ENCODE measurements at regions not wholly inside any gene's neighbourhood (a gene's known extent, or its start where the extent isn't known, plus 50 kb on each side); places are given as distances from the start of the nearest gene placed in this dataset.

DNA sequence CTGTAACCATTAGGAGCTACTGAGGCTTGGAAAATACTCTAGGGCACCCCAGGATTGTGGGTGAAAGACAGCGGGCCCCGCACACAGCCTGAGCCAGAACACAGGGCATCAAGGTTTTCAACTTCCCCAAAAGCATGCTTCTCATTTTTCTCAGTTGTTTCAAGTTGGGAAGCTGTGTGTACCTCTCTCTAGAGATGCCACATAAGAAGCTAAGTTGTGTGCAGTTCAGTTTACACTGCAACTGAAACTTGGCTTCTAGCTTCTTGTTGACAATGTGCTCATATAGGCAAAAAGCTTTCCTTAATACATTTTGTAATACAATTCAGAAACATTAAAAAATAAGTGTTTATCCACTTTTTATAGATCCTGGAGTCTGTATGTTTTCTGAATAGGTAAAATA, 88.1 kb upstream of the PTPRR start:
- no peak overlapping the region for H3K27ac ChIP-seq (ENCODE audit: poor library complexity, severe bottlenecking)

DNA sequence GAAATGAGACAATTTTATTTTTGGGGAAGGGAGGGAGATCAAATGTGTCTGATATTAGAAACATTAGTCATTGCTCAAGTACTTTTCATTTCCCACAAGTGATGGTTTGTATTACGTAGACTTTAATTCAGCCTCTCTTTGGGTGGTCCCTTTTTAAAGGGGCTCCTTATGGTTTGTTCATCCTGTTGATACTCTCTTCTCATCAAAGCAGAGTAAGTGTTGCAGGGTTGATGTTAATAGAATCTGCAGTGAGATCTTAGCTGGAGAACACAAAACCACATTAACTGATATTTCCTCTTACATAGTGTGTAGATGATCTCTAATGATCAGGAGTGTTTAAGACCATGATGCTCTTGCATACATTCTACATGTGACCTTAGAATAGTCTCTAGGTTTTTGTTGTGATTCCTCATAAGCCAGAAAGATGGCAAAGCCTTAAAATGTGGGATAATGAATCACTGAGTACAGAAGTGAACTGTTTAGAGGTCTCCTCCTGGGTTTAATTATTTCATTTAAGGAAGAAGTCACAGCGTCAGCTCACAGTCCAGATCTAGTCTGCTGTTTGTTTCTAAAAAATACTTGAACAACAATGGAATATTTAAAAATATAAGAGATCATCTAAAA, 87.4 kb upstream of the PTPRR start:
- no peak for DNase-seq (ENCODE audit: low spot score)
- H3K27ac ChIP-seq (ENCODE audit: poor library complexity, severe bottlenecking), result no peak overlapping the region
- no peaks in the 10 kb centered on the region for H3K27me3 ChIP-seq (ENCODE audit: insufficient read depth, poor library complexity, severe bottlenecking)
- H3K4me1 ChIP-seq (ENCODE audit: insufficient read depth, poor library complexity, severe bottlenecking), result no peaks in the 10 kb centered on the region
- H3K36me3 ChIP-seq (ENCODE audit: low read depth), result no peaks in the 10 kb centered on the region
- no peak for ATAC-seq (ENCODE audit: low read depth)
- no peak overlapping the region for H3K4me3 ChIP-seq (ENCODE audit: severe bottlenecking)
- TF ChIP-seq, protein P1, sequence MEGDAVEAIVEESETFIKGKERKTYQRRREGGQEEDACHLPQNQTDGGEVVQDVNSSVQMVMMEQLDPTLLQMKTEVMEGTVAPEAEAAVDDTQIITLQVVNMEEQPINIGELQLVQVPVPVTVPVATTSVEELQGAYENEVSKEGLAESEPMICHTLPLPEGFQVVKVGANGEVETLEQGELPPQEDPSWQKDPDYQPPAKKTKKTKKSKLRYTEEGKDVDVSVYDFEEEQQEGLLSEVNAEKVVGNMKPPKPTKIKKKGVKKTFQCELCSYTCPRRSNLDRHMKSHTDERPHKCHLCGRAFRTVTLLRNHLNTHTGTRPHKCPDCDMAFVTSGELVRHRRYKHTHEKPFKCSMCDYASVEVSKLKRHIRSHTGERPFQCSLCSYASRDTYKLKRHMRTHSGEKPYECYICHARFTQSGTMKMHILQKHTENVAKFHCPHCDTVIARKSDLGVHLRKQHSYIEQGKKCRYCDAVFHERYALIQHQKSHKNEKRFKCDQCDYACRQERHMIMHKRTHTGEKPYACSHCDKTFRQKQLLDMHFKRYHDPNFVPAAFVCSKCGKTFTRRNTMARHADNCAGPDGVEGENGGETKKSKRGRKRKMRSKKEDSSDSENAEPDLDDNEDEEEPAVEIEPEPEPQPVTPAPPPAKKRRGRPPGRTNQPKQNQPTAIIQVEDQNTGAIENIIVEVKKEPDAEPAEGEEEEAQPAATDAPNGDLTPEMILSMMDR (IDR thresholded peaks at IDR 0.05; ENCODE audit: poor library complexity, severe bottlenecking), result no peak
- no peaks in the 10 kb centered on the region for H3K9me3 ChIP-seq (ENCODE audit: severe bottlenecking)

More for the DNA sequence above, 88.1 kb upstream of the PTPRR start:
- H3K4me3 ChIP-seq (ENCODE audit: severe bottlenecking), result no peak overlapping the region
- TF ChIP-seq, protein P1 (IDR thresholded peaks at IDR 0.05; ENCODE audit: poor library complexity, severe bottlenecking), result no peak
- no peaks in the 10 kb centered on the region for H3K36me3 ChIP-seq (ENCODE audit: low read depth)
- H3K27me3 ChIP-seq (ENCODE audit: insufficient read depth, poor library complexity, severe bottlenecking), result no peaks in the 10 kb centered on the region
- DNase-seq (ENCODE audit: low spot score), result no peak
- no peaks in the 10 kb centered on the region for H3K4me1 ChIP-seq (ENCODE audit: insufficient read depth, poor library complexity, severe bottlenecking)
- no peak for ATAC-seq (ENCODE audit: low read depth)
- H3K9me3 ChIP-seq (ENCODE audit: severe bottlenecking), result no peaks in the 10 kb centered on the region

DNA sequence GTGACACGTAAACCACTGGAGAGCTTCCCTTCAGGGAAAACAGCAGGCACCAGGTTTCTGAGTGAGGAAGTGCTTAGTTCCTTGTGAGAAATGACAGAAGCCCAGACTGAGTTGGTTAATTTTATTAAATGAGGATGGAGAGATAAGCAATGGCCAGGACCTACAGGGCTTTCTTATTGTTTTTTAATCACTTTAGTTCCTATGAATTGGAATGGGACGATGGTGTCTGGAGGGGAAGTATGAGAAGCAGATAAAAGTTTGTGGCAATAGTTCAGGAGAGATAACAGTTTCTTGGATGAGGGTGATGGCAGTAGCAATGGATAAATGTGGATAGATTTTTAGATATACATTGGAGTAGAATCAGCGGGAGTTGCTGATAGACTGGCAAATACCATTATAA, 86.5 kb upstream of the PTPRR start:
- DNase-seq (ENCODE audit: low spot score) (no peak), ATAC-seq (ENCODE audit: low read depth) (no peak)
- Histone ChIP-seq H3K9me3 (ENCODE audit: severe bottlenecking) (no peaks in the 10 kb centered on the region), H3K27ac (ENCODE audit: poor library complexity, severe bottlenecking) (no peak overlapping the region), H3K36me3 (ENCODE audit: low read depth) (no peaks in the 10 kb centered on the region), H3K4me3 (ENCODE audit: severe bottlenecking) (no peak overlapping the region), H3K27me3 (ENCODE audit: insufficient read depth, poor library complexity, severe bottlenecking) (no peaks in the 10 kb centered on the region), H3K4me1 (ENCODE audit: insufficient read depth, poor library complexity, severe bottlenecking) (no peaks in the 10 kb centered on the region)
- TF ChIP-seq, protein P1 (IDR thresholded peaks at IDR 0.05; ENCODE audit: poor library complexity, severe bottlenecking), result no peak

DNA sequence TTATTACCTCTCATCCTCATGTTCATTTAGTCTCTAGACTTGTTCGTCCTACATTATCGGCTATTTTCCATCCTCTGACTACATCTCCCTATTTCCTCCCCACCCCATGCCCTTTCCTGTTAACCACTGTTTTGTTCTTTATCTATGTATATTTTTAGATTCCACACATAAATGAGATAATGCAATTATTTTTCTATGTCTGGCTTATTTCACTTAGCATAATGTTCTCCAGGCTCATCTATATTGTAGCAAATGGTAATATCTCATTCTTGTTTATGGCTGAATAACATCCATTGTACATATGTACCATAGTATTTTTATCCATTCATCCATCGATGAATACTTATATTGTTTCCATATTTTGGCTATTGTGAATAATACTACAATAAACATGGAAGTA, 84.6 kb upstream of the PTPRR start:
- Histone ChIP-seq H3K4me1 (ENCODE audit: insufficient read depth, poor library complexity, severe bottlenecking) (no peaks in the 10 kb centered on the region), H3K27ac (ENCODE audit: poor library complexity, severe bottlenecking) (no peak overlapping the region), H3K9me3 (ENCODE audit: severe bottlenecking) (no peaks in the 10 kb centered on the region), H3K27me3 (ENCODE audit: insufficient read depth, poor library complexity, severe bottlenecking) (no peaks in the 10 kb centered on the region), H3K36me3 (ENCODE audit: low read depth) (no peaks in the 10 kb centered on the region), H3K4me3 (ENCODE audit: severe bottlenecking) (no peak overlapping the region)
- no peak for ATAC-seq (ENCODE audit: low read depth)
- DNase-seq (ENCODE audit: low spot score), result no peak
- TF ChIP-seq, protein P1 (IDR thresholded peaks at IDR 0.05; ENCODE audit: poor library complexity, severe bottlenecking), result no peak

DNA sequence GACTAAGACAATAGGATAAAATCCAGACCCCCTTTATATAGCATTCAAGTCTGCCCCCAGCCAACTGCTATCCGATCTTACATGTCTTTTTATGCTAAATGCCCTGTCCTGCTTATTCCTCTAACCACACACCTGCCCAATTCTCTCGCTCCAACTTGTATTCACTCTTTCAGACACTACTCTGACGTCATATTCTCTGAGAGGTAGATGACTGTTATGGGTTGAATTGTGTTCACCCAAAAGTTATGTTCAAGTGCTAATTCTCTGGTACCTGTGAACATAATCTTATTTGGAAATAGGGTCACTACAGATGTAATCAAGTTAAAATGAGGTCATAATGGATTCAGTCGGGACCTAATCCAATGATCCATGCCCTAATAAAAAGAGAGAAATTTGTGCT, 84.0 kb upstream of the PTPRR start:
- TF ChIP-seq, protein P1 (IDR thresholded peaks at IDR 0.05; ENCODE audit: poor library complexity, severe bottlenecking), result no peak
- H3K36me3 ChIP-seq (ENCODE audit: low read depth), result no peaks in the 10 kb centered on the region
- H3K9me3 ChIP-seq (ENCODE audit: severe bottlenecking), result no peaks in the 10 kb centered on the region
- H3K4me1 ChIP-seq (ENCODE audit: insufficient read depth, poor library complexity, severe bottlenecking), result no peaks in the 10 kb centered on the region
- ATAC-seq (ENCODE audit: low read depth) (no peak), DNase-seq (ENCODE audit: low spot score) (no peak)
- no peak overlapping the region for H3K4me3 ChIP-seq (ENCODE audit: severe bottlenecking)
- H3K27me3 ChIP-seq (ENCODE audit: insufficient read depth, poor library complexity, severe bottlenecking), result no peaks in the 10 kb centered on the region
- H3K27ac ChIP-seq (ENCODE audit: poor library complexity, severe bottlenecking), result no peak overlapping the region

Measured in RWPE2 (cell line).